WERI-Rb-1 (cell line): ENCODE measurements at regions not wholly inside any gene's neighbourhood (a gene's known extent, or its start where the extent isn't known, plus 50 kb on each side); places are given as distances from the start of the nearest gene placed in this dataset.

Experiments
- DNase-seq: peaks from one replicate; pipeline ENCODE4 v3.0.0-alpha.2; 2020
- H3K27ac ChIP-seq: fragments of 250-450 bp; sonication (Bioruptor Pico); 2 replicates; pipeline ENCODE4 v1.5.1; 2020; ENCODE audit warnings: mild to moderate bottlenecking, moderate library complexity
- H3K27me3 ChIP-seq: fragments of 250-450 bp; sonication (Bioruptor Pico); 2 replicates; pipeline ENCODE4 v1.5.1; 2021; ENCODE audit warnings: mild to moderate bottlenecking, low read depth, moderate library complexity; ENCODE audit not compliant: insufficient read depth, severe bottlenecking
- H3K36me3 ChIP-seq: fragments of 250-450 bp; sonication (Bioruptor Pico); 2 replicates; pipeline ENCODE4 v1.5.1; 2020; ENCODE audit warnings: mild to moderate bottlenecking, moderate library complexity
- H3K4me3 ChIP-seq: 2 replicates; pipeline ENCODE4 v1.5.1; 2011; ENCODE audit warnings: low read depth, mild to moderate bottlenecking, control low read depth, low read length
- H3K9me3 ChIP-seq: fragments of 250-450 bp; sonication (Bioruptor Pico); 2 replicates; pipeline ENCODE4 v1.5.1; 2021; ENCODE audit warnings: mild to moderate bottlenecking, moderate library complexity; ENCODE audit not compliant: severe bottlenecking
- TF ChIP-seq, protein P1 (sequence below): IDR thresholded peaks from 2 replicates; pipeline ENCODE4 v1.5.1; 2011; ENCODE audit warnings: low read depth, mild to moderate bottlenecking, control low read depth, inconsistent platforms, low read length

DNA sequence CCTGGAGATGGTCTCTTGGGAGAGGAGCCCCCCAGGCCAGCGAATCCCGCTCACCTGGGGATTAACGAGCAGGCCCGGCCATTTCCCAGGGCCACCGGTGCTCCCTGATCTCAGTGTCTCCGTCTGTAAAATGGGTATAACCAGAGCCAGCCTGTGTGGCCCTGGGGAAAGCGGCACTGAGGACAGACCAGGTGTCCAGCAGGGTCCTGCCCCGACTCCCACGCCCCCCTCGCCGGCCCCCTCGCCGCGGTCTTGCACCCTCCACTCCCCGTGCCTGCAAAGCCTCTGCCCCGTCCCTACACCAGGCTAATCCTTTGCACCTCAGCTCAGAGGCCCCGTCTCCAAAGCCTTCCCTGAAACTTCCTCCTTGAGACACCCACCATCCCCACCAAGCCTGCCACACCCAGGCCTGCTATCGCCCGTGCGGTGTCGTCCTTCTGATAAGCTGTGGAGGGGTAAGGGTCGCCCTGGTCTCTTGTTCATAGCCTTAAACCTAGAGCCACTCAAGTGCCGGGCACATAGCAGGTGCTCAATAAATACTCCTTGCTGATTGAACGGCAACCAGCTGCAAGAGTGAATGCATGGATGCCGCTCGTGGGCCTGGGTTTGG lies 259.1 kb downstream of the C16orf95 start:
- Histone ChIP-seq H3K27ac (no peak overlapping the region), H3K4me3 (no peak overlapping the region), H3K27me3 (no peaks in the 10 kb centered on the region), H3K9me3 (no peaks in the 10 kb centered on the region), H3K36me3 (no peaks in the 10 kb centered on the region)
- TF ChIP-seq, protein P1, sequence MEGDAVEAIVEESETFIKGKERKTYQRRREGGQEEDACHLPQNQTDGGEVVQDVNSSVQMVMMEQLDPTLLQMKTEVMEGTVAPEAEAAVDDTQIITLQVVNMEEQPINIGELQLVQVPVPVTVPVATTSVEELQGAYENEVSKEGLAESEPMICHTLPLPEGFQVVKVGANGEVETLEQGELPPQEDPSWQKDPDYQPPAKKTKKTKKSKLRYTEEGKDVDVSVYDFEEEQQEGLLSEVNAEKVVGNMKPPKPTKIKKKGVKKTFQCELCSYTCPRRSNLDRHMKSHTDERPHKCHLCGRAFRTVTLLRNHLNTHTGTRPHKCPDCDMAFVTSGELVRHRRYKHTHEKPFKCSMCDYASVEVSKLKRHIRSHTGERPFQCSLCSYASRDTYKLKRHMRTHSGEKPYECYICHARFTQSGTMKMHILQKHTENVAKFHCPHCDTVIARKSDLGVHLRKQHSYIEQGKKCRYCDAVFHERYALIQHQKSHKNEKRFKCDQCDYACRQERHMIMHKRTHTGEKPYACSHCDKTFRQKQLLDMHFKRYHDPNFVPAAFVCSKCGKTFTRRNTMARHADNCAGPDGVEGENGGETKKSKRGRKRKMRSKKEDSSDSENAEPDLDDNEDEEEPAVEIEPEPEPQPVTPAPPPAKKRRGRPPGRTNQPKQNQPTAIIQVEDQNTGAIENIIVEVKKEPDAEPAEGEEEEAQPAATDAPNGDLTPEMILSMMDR, result no peak
- DNase-seq, result no peak

DNA sequence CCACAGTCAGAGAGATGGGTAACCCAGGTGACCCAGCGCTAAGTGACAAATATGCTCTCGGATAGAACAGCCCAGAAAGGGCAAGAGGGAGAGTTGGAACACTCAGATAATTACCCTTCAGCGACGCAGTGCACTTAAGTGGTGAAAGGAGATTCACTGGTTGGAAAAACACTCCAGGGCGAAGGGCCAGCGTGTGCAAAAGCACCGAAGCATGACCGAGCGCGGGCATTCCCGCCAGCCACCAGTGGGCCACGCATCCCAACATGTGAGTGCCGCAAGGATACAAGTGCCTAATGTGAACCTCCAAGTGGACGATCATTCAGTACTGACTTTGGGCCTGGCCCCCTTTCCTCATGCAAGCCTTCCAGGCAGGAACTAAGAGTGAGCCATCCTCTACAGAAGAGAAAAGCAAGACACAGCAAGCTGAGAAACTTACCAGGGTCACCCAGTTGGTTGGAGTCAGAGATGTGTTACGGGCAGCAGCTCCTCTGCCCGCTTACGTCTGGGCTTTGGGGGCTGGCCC lies 258.4 kb downstream of the C16orf95 start:
- Histone ChIP-seq H3K27me3 (no peaks in the 10 kb centered on the region), H3K36me3 (no peaks in the 10 kb centered on the region), H3K27ac (no peak overlapping the region), H3K4me3 (no peak overlapping the region), H3K9me3 (no peaks in the 10 kb centered on the region)
- TF ChIP-seq, protein P1, result no peak
- no peak for DNase-seq

DNA sequence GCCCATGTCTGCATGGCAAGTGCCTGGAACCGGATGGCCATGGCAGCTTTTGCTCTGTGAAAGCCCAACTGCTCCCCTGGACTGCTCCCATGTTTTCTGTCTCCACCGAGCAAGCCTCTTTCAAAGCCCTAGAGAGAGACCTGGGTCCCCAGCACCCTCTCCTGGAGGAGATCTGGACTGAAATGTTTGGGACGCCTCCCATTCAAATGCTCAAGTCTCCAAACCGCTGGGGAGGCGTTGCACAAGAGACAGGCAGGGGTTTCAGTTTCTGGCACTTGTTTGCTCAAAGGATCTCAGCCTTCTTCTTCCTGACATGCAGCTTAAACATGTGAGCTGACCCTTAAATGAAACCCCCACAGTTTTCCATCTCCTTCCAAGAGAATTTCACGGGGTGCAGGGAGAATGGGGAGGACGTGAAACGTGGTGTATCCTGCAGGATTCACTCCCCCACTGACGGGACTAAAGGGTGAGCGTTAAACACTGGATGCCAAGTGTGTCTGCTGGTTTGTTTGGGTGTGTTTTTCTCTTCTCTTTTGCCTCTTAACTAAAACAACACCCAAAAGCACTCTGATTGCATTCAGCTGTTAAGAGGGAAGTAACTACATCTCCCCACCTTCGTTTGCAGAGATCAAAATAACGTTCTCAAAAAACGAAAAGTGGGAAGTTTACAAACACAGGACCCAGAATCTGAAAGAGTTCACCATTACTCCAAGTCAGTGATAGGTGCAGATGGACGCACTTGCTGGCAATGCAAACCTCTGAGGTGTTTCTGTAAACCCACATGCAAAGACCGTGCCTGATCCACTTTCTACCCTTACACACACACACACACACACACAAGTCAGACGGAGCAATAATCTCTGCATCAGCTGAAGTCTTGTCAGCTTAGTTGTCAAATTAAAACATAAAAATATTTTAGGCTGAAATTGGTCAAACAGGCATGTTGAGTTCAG lies 256.9 kb downstream of the C16orf95 start:
- Histone ChIP-seq H3K36me3 (no peaks in the 10 kb centered on the region), H3K9me3 (no peaks in the 10 kb centered on the region), H3K4me3 (no peak overlapping the region), H3K27ac (no peak overlapping the region), H3K27me3 (no peaks in the 10 kb centered on the region)
- no peak for DNase-seq
- TF ChIP-seq, protein P1, result no peak

DNA sequence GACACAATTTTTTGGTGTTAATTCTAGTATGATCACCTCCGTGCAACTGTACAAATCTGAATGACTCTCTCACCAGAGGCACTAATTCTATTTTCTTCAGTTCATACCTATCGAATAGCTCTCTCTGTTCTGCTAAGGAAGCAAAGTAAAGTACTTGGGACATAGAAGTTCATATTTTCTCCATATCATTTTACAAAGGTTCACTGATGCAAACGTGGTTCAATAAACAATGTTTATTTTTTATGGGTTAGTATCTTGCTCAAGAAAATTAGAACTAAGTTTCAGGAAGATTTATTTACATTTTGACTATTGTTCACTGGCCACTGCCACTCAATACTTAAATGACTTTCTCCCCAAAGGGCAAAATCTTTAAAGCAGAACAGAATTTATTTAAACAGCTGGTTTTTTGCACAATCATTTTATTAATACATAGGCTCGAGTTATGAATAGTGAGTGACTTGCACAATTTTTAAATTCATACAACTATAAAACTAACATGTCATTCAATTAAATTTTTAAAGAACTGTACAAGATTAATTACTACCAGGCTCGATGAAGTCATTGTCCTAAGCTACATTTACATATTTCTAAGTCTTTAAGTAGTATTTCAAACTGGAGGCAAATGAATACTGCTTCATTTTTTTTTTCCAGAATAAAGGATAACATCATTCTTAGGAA lies 255.8 kb downstream of the C16orf95 start:
- H3K36me3 ChIP-seq, result no peaks in the 10 kb centered on the region
- H3K9me3 ChIP-seq, result no peaks in the 10 kb centered on the region
- DNase-seq, result no peak
- no peak overlapping the region for H3K27ac ChIP-seq
- H3K4me3 ChIP-seq, result no peak overlapping the region
- TF ChIP-seq, protein P1, result no peak
- H3K27me3 ChIP-seq, result no peaks in the 10 kb centered on the region

DNA sequence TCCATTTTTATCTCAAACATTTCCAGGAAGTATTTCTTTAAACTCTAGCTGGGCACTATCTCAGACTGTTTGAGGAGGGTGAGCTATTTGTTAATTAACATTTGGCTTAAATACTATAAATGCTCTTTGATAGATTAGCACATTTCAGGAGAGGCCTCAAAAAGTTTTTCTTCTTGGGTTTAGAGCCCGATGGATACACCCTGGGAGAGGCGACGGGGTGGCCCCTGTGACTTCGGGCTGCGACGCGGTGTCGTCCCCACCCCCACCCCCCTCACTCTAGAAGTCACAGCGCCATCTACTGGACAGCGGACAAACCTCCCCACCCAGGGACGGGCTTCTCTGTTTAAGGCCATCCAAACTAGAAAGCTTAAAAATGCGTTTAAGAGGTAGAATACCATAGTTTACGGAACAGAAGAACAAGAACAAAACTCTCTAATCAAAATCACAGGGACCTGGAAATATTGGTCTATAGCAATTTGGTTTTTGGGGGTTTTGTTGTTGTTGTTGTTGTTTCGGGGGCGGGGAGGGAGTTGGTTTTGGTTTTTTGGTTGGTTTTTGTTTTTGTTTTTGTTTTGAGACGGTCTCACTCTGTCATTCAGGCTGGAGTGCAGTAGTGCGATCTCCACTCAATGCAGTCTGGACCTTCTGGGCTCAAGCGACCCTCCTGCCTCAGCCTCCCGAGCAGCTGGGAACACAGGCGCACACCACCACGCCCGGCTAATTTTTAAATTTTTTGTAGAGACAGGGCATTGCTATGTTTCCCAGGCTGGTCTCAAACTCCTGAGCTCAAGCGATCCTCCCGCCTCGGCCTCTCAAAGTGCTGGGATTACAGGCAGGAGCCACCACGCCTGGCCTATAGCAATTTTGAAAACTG lies 254.4 kb downstream of the C16orf95 start:
- peak; percentile 55 for DNase-seq
- Histone ChIP-seq H3K36me3 (no peaks in the 10 kb centered on the region), H3K27me3 (no peaks in the 10 kb centered on the region), H3K9me3 (no peaks in the 10 kb centered on the region), H3K4me3 (peak overlapping the region; percentile 26), H3K27ac (no peak overlapping the region)
- TF ChIP-seq, protein P1, result peak; percentile 52; the same call in 1 of the 2 replicates
